HK-2 (cell line): ENCODE measurements at regions not wholly inside any gene's neighbourhood (a gene's known extent, or its start where the extent isn't known, plus 50 kb on each side); places are given as distances from the start of the nearest gene placed in this dataset.

Experiments
- DNase-seq: peaks from one replicate; pipeline ENCODE4 v3.0.0-alpha.2; 2018; ENCODE audit not compliant: unreplicated experiment

GRCh38 chr15:85889956-85890619, 95.4 kb upstream of the KLHL25 start:
- no peak for DNase-seq

GRCh38 chr15:85890620-85890980, 95.9 kb upstream of the KLHL25 start:
- DNase-seq = no peak

- DNase-seq = no peak
Measured at GRCh38 chr15:85891470-85891869, 96.7 kb upstream of the KLHL25 start.

GRCh38 chr15:85892232-85892631, 97.5 kb upstream of the KLHL25 start:
- no peak for DNase-seq

GRCh38 chr15:85897207-85897894, 102.6 kb upstream of the KLHL25 start:
- no peak for DNase-seq

GRCh38 chr15:85897895-85898717, 103.4 kb upstream of the KLHL25 start:
- no peak for DNase-seq

GRCh38 chr15:85899927-85900326, 105.2 kb upstream of the KLHL25 start:
- no peak for DNase-seq

- DNase-seq = no peak
Measured at GRCh38 chr15:85905751-85906450, 111.2 kb upstream of the KLHL25 start.

GRCh38 chr15:85906640-85907039, 111.9 kb upstream of the KLHL25 start:
- DNase-seq = no peak

GRCh38 chr15:85910834-85911233, 116.1 kb upstream of the KLHL25 start:
- DNase-seq = no peak

GRCh38 chr15:85913461-85913860, 118.7 kb upstream of the KLHL25 start:
- no peak for DNase-seq

GRCh38 chr15:85920956-85921355, 126.2 kb upstream of the KLHL25 start:
- DNase-seq = no peak

- DNase-seq = no peak
Measured at GRCh38 chr15:85924088-85924487, 129.4 kb upstream of the KLHL25 start.

GRCh38 chr15:85925649-85926237, 131.0 kb upstream of the KLHL25 start:
- DNase-seq = no peak

GRCh38 chr15:85926834-85927233, 132.1 kb upstream of the KLHL25 start:
- DNase-seq = no peak

GRCh38 chr15:85927931-85928537, 133.3 kb upstream of the KLHL25 start:
- no peak for DNase-seq

- no peak for DNase-seq
Measured at GRCh38 chr15:85929786-85930185, 135.1 kb upstream of the KLHL25 start.

- no peak for DNase-seq
Measured at GRCh38 chr15:85932391-85932790, 137.7 kb upstream of the KLHL25 start.

- no peak for DNase-seq
Measured at GRCh38 chr15:85934691-85935090, 140.0 kb upstream of the KLHL25 start.

- DNase-seq = no peak
Measured at GRCh38 chr15:85935182-85935581, 140.5 kb upstream of the KLHL25 start.

GRCh38 chr15:85937661-85938060, 142.0 kb upstream of the AGBL1 start:
- no peak for DNase-seq
